ENCODE measurements at regions not wholly inside any gene's neighbourhood (a gene's known extent, or its start where the extent isn't known, plus 50 kb on each side); places are given as distances from the start of the nearest gene placed in this dataset.
"Not testable (repeated sequence)": the region's sequence is repeated elsewhere in the genome, so short reads cannot be mapped to it uniquely, and the experiment has no call there.

- H3K4me3 ChIP-seq (ENCODE audit: low read length in 2 of 2); H3K36me3 ChIP-seq (ENCODE audit: control insufficient read depth in 1 of 2, insufficient read depth in 2 of 2, low read length in 1 of 2); DNase-seq; H3K27ac ChIP-seq (ENCODE audit: low read depth in 1 of 2, low read length in 2 of 2); H3K4me1 ChIP-seq (ENCODE audit: control insufficient read depth in 1 of 2, insufficient read depth in 2 of 2, low read length in 2 of 2); H3K27me3 ChIP-seq (ENCODE audit: control insufficient read depth in 1 of 2, insufficient read depth in 2 of 2, low read length in 1 of 2); intact Hi-C loops (cut with DNase I); H3K9me3 ChIP-seq (ENCODE audit: control insufficient read depth, low read length): not testable (repeated sequence)
- 20 to 23% methylated on average over 25 to 26 of the region's 26 CpGs for WGBS, 2 donors
- ATAC-seq (ENCODE audit: low FRiP score), result peak; percentile 79
Measured at GRCh38 chr1:146409817-146410441, 181.1 kb upstream of the NOTCH2NLA start.

- peak; percentile 85 for ATAC-seq (ENCODE audit: low FRiP score)
- H3K36me3 ChIP-seq (ENCODE audit: control insufficient read depth in 1 of 2, insufficient read depth in 2 of 2, low read length in 1 of 2); H3K27ac ChIP-seq (ENCODE audit: low read depth in 1 of 2, low read length in 2 of 2); H3K4me1 ChIP-seq (ENCODE audit: control insufficient read depth in 1 of 2, insufficient read depth in 2 of 2, low read length in 2 of 2); H3K4me3 ChIP-seq (ENCODE audit: low read length in 2 of 2); H3K27me3 ChIP-seq (ENCODE audit: control insufficient read depth in 1 of 2, insufficient read depth in 2 of 2, low read length in 1 of 2); intact Hi-C loops (cut with DNase I); H3K9me3 ChIP-seq (ENCODE audit: control insufficient read depth, low read length): not testable (repeated sequence)
- WGBS, 2 donors, result 10 to 13% methylated on average over 4 to 15 of the region's 24 CpGs
- DNase-seq, result peak in 1 of 2 donors; percentile 66
Measured at GRCh38 chr1:146409116-146409801, 180.4 kb upstream of the NOTCH2NLA start.

- H3K36me3 ChIP-seq (ENCODE audit: control insufficient read depth in 1 of 2, insufficient read depth in 2 of 2, low read length in 1 of 2); H3K9me3 ChIP-seq (ENCODE audit: control insufficient read depth, low read length); H3K27me3 ChIP-seq (ENCODE audit: control insufficient read depth in 1 of 2, insufficient read depth in 2 of 2, low read length in 1 of 2); H3K4me1 ChIP-seq (ENCODE audit: control insufficient read depth in 1 of 2, insufficient read depth in 2 of 2, low read length in 2 of 2); H3K4me3 ChIP-seq (ENCODE audit: low read length in 2 of 2); H3K27ac ChIP-seq (ENCODE audit: low read depth in 1 of 2, low read length in 2 of 2); DNase-seq; intact Hi-C loops (cut with DNase I): not testable (repeated sequence)
- 29 to 35% methylated on average over 5 to 7 of the region's 7 CpGs for WGBS, 2 donors
- ATAC-seq (ENCODE audit: low FRiP score), result peak; percentile 65
Measured at GRCh38 chr1:146401281-146401825, 172.5 kb upstream of the NOTCH2NLA start.

- H3K27me3 ChIP-seq (ENCODE audit: control insufficient read depth in 1 of 2, insufficient read depth in 2 of 2, low read length in 1 of 2); H3K4me1 ChIP-seq (ENCODE audit: control insufficient read depth in 1 of 2, insufficient read depth in 2 of 2, low read length in 2 of 2); H3K36me3 ChIP-seq (ENCODE audit: control insufficient read depth in 1 of 2, insufficient read depth in 2 of 2, low read length in 1 of 2); DNase-seq; ATAC-seq (ENCODE audit: low FRiP score); H3K4me3 ChIP-seq (ENCODE audit: low read length in 2 of 2); H3K9me3 ChIP-seq (ENCODE audit: control insufficient read depth, low read length); H3K27ac ChIP-seq (ENCODE audit: low read depth in 1 of 2, low read length in 2 of 2); intact Hi-C loops (cut with DNase I): not testable (repeated sequence)
- WGBS, 2 donors, result 75 to 81% methylated on average over 8 of the region's 8 CpGs
Measured at GRCh38 chr1:146400173-146401121, 171.6 kb upstream of the NOTCH2NLA start.

- H3K4me1 ChIP-seq (ENCODE audit: control insufficient read depth in 1 of 2, insufficient read depth in 2 of 2, low read length in 2 of 2); H3K27ac ChIP-seq (ENCODE audit: low read depth in 1 of 2, low read length in 2 of 2); H3K4me3 ChIP-seq (ENCODE audit: low read length in 2 of 2); H3K36me3 ChIP-seq (ENCODE audit: control insufficient read depth in 1 of 2, insufficient read depth in 2 of 2, low read length in 1 of 2); H3K9me3 ChIP-seq (ENCODE audit: control insufficient read depth, low read length); ATAC-seq (ENCODE audit: low FRiP score); DNase-seq; intact Hi-C loops (cut with DNase I); H3K27me3 ChIP-seq (ENCODE audit: control insufficient read depth in 1 of 2, insufficient read depth in 2 of 2, low read length in 1 of 2): not testable (repeated sequence)
- WGBS, 2 donors, result 83 to 91% methylated on average over 2 of the region's 2 CpGs
Measured at GRCh38 chr1:146399225-146399624, 170.4 kb upstream of the NOTCH2NLA start.

GRCh38 chr1:146396801-146397200 is 168.0 kb upstream of the NOTCH2NLA start:
- H3K27me3 ChIP-seq (ENCODE audit: control insufficient read depth in 1 of 2, insufficient read depth in 2 of 2, low read length in 1 of 2); intact Hi-C loops (cut with DNase I); ATAC-seq (ENCODE audit: low FRiP score): not testable (repeated sequence)

GRCh38 chr1:146396242-146396641 is 167.4 kb upstream of the NOTCH2NLA start:
- H3K4me3 ChIP-seq (ENCODE audit: low read length in 2 of 2); DNase-seq; intact Hi-C loops (cut with DNase I); H3K27ac ChIP-seq (ENCODE audit: low read depth in 1 of 2, low read length in 2 of 2); H3K4me1 ChIP-seq (ENCODE audit: control insufficient read depth in 1 of 2, insufficient read depth in 2 of 2, low read length in 2 of 2); ATAC-seq (ENCODE audit: low FRiP score); H3K27me3 ChIP-seq (ENCODE audit: control insufficient read depth in 1 of 2, insufficient read depth in 2 of 2, low read length in 1 of 2); H3K36me3 ChIP-seq (ENCODE audit: control insufficient read depth in 1 of 2, insufficient read depth in 2 of 2, low read length in 1 of 2); H3K9me3 ChIP-seq (ENCODE audit: control insufficient read depth, low read length): not testable (repeated sequence)
- 89 to 90% methylated on average over 5 to 6 of the region's 6 CpGs for whole genome bisulfite sequencing, 2 donors

More at GRCh38 chr1:146396801-146397200, 168.0 kb upstream of the NOTCH2NLA start:
- H3K9me3 ChIP-seq (ENCODE audit: control insufficient read depth, low read length); DNase-seq; H3K4me1 ChIP-seq (ENCODE audit: control insufficient read depth in 1 of 2, insufficient read depth in 2 of 2, low read length in 2 of 2); H3K36me3 ChIP-seq (ENCODE audit: control insufficient read depth in 1 of 2, insufficient read depth in 2 of 2, low read length in 1 of 2); H3K4me3 ChIP-seq (ENCODE audit: low read length in 2 of 2); H3K27ac ChIP-seq (ENCODE audit: low read depth in 1 of 2, low read length in 2 of 2): not testable (repeated sequence)

- ATAC-seq (ENCODE audit: low FRiP score); H3K36me3 ChIP-seq (ENCODE audit: control insufficient read depth in 1 of 2, insufficient read depth in 2 of 2, low read length in 1 of 2); H3K27me3 ChIP-seq (ENCODE audit: control insufficient read depth in 1 of 2, insufficient read depth in 2 of 2, low read length in 1 of 2); H3K9me3 ChIP-seq (ENCODE audit: control insufficient read depth, low read length); H3K4me1 ChIP-seq (ENCODE audit: control insufficient read depth in 1 of 2, insufficient read depth in 2 of 2, low read length in 2 of 2); H3K4me3 ChIP-seq (ENCODE audit: low read length in 2 of 2); DNase-seq; H3K27ac ChIP-seq (ENCODE audit: low read depth in 1 of 2, low read length in 2 of 2); intact Hi-C loops (cut with DNase I): not testable (repeated sequence)
- WGBS, 2 donors, result 26 to 28% methylated on average over 13 to 19 of the region's 23 CpGs
Measured at GRCh38 chr1:146393796-146394195, 165.0 kb upstream of the NOTCH2NLA start.
